Neuronal stem cell (in vitro differentiated cells): ENCODE measurements at regions not wholly inside any gene's neighbourhood (a gene's known extent, or its start where the extent isn't known, plus 50 kb on each side); places are given as distances from the start of the nearest gene placed in this dataset.
A peak's percentile ranks its signal among the peaks of the same experiment; 100 is the strongest.

Source experiments
- DNase-seq: peaks from one replicate; pipeline ENCODE4 v3.0.0-alpha.2; 2013; ENCODE audit warnings: low spot score
- H2AFZ ChIP-seq: one replicate; pipeline ENCODE4 v1.6.1; 2013; ENCODE audit warnings: mild to moderate bottlenecking, low read length, inconsistent platforms
- H2AK5ac ChIP-seq: 2 replicates; pipeline ENCODE4 v1.6.1; 2013; ENCODE audit warnings: low read depth, mild to moderate bottlenecking, inconsistent platforms, low read length, moderate library complexity, mixed read lengths
- H2BK120ac ChIP-seq: 2 replicates; pipeline ENCODE4 v1.6.1; 2013; ENCODE audit warnings: low read depth, mild to moderate bottlenecking, inconsistent platforms, low read length, moderate library complexity, mixed read lengths
- H2BK12ac ChIP-seq: one replicate; pipeline ENCODE4 v1.6.1; 2013; ENCODE audit warnings: low read length, inconsistent platforms
- H2BK15ac ChIP-seq: 2 replicates; pipeline ENCODE4 v1.6.1; 2013; ENCODE audit warnings: mild to moderate bottlenecking, low read length, inconsistent platforms, mixed read lengths
- H2BK5ac ChIP-seq: one replicate; pipeline ENCODE4 v1.6.1; 2013; ENCODE audit warnings: inconsistent platforms, mild to moderate bottlenecking, low read length, moderate library complexity
- H3K14ac ChIP-seq: one replicate; pipeline ENCODE4 v1.6.1; 2013; ENCODE audit warnings: low read length, inconsistent platforms
- H3K18ac ChIP-seq: 2 replicates; pipeline ENCODE4 v1.6.1; 2013; ENCODE audit warnings: low read length, inconsistent platforms
- H3K23ac ChIP-seq: 2 replicates; pipeline ENCODE4 v1.6.1; 2013; ENCODE audit warnings: low read depth, mild to moderate bottlenecking, mixed read lengths, low read length, inconsistent platforms; ENCODE audit not compliant: poor library complexity
- H3K27ac ChIP-seq: replicated peaks from 3 replicates; pipeline ENCODE4 v1.5.1; 2013; ENCODE audit warnings: low read length, inconsistent platforms
- H3K27me3 ChIP-seq, 3 experiments: 2 replicates each; pipeline ENCODE4 v1.6.1; 2013; ENCODE audit warnings: low read length in 3 of 3, mild to moderate bottlenecking in 2 of 3, inconsistent platforms in 1 of 3, low read depth in 1 of 3, mixed read lengths in 1 of 3, moderate library complexity in 1 of 3; ENCODE audit not compliant: control insufficient read depth in 3 of 3, insufficient read depth in 3 of 3
- H3K36me3 ChIP-seq, 2 donors: replicated peaks in 1 of 2; 2 replicates each; pipeline ENCODE4 v1.6.1; 2013; ENCODE audit warnings: low read length in 2 of 2; ENCODE audit not compliant: control insufficient read depth in 2 of 2, insufficient read depth in 2 of 2
- H3K4ac ChIP-seq: 2 replicates; pipeline ENCODE4 v1.6.1; 2013; ENCODE audit warnings: inconsistent platforms, mild to moderate bottlenecking, low read length, moderate library complexity
- H3K4me1 ChIP-seq, 2 donors: 1 replicate in 1 of 2; 2 replicates in 1 of 2; pipeline ENCODE4 v1.6.1; 2013; ENCODE audit warnings: low read length in 2 of 2, low read depth in 1 of 2; ENCODE audit not compliant: control insufficient read depth in 2 of 2, insufficient read depth in 1 of 2
- H3K4me2 ChIP-seq: one replicate; pipeline ENCODE4 v1.6.1; 2013; ENCODE audit warnings: mild to moderate bottlenecking, low read length, inconsistent platforms; ENCODE audit not compliant: insufficient read depth, poor library complexity, severe bottlenecking
- H3K4me3 ChIP-seq, 2 donors: 2 replicates each; pipeline ENCODE4 v1.5.1; 2013; ENCODE audit warnings: low read length in 2 of 2, mild to moderate bottlenecking in 2 of 2, inconsistent platforms in 1 of 2, moderate library complexity in 1 of 2
- H3K79me1 ChIP-seq: one replicate; pipeline ENCODE4 v1.6.1; 2013; ENCODE audit warnings: low read depth, mild to moderate bottlenecking, inconsistent platforms, low read length, moderate library complexity
- H3K9ac ChIP-seq: one replicate; pipeline ENCODE4 v1.6.1; 2013; ENCODE audit warnings: mild to moderate bottlenecking, low read depth, low read length, inconsistent platforms; ENCODE audit not compliant: poor library complexity
- H3K9me3 ChIP-seq, 2 donors: replicated peaks in 1 of 2; 2 replicates each; pipeline versions ENCODE3 to v1.6.1; 2013; ENCODE audit warnings: low read length in 2 of 2, mild to moderate bottlenecking in 2 of 2, inconsistent platforms in 1 of 2, low read depth in 1 of 2, mixed read lengths in 1 of 2, moderate library complexity in 1 of 2; ENCODE audit not compliant: control insufficient read depth in 2 of 2, insufficient read depth in 1 of 2
- H4K8ac ChIP-seq: one replicate; pipeline ENCODE4 v1.6.1; 2013; ENCODE audit warnings: low read depth, mild to moderate bottlenecking, inconsistent platforms, low read length, moderate library complexity
- H4K91ac ChIP-seq: one replicate; pipeline ENCODE4 v1.6.1; 2013; ENCODE audit warnings: low read length, low read depth, mild to moderate bottlenecking, inconsistent platforms; ENCODE audit not compliant: poor library complexity
- WGBS, 2 donors: extraction: QIAGEN DNeasy Blood & Tissue Kit; methylation state at CpG; one replicate each; pipeline ENCODE4 v1.1.7; 2013; ENCODE audit warnings: missing lambda C conversion rate in 2 of 2, mixed read lengths in 1 of 2; ENCODE audit not compliant: insufficient read length in 2 of 2, insufficient replicate concordance in 1 of 2; ENCODE audit errors: extremely low coverage in 2 of 2; 5-methylcytosine and 5-hydroxymethylcytosine counted together

GRCh38 chr5:142509026-142509425 lies 176.9 kb downstream of the FGF1 start:
- Histone ChIP-seq H4K8ac (no peak overlapping the region), H2BK12ac (no peak overlapping the region), H3K4ac (no peak overlapping the region), H3K27ac (no peak overlapping the region), H2AK5ac (no peak overlapping the region), H2BK15ac (no peak overlapping the region), H2AFZ (no peak overlapping the region), H3K27me3 (no peaks in the 10 kb centered on the region), H3K9ac (no peak overlapping the region), H3K36me3 (no peaks in the 10 kb centered on the region), H3K79me1 (no peaks in the 10 kb centered on the region), H3K4me2 (no peak overlapping the region), H2BK5ac (no peak overlapping the region), H4K91ac (no peak overlapping the region), H3K4me3 (no peak overlapping the region), H3K14ac (no peak overlapping the region), H3K18ac (no peak overlapping the region), H3K23ac (no peak overlapping the region), H2BK120ac (no peak overlapping the region), H3K4me1 (peaks cover 8 to 9% of the 10 kb centered on the region in 2 donors), H3K9me3 (no peaks in the 10 kb centered on the region)
- no CpG with 5 or more reads among the region's 1 CpG for WGBS, 2 donors
- DNase-seq = no peak

- H2BK12ac ChIP-seq = no peak overlapping the region
- no peak overlapping the region for H3K18ac ChIP-seq
- peak overlapping the region; percentile 30 for H2AFZ ChIP-seq
- no peak overlapping the region for H2BK120ac ChIP-seq
- no peaks in the 10 kb centered on the region for H3K9me3 ChIP-seq
- H4K8ac ChIP-seq = no peak overlapping the region
- no peaks in the 10 kb centered on the region for H3K36me3 ChIP-seq
- H3K14ac ChIP-seq = no peak overlapping the region
- no peak overlapping the region for H3K4ac ChIP-seq
- no peak overlapping the region for H3K9ac ChIP-seq
- H4K91ac ChIP-seq = no peak overlapping the region
- H2BK5ac ChIP-seq = no peak overlapping the region
- no peak overlapping the region for H3K4me3 ChIP-seq
- DNase-seq = no peak
- no peak overlapping the region for H2AK5ac ChIP-seq
- no CpG with 5 or more reads among the region's 2 CpGs for WGBS, 2 donors
- H3K23ac ChIP-seq = no peak overlapping the region
- no peaks in the 10 kb centered on the region for H3K79me1 ChIP-seq
- no peaks in the 10 kb centered on the region for H3K27me3 ChIP-seq
- H3K27ac ChIP-seq = no peak overlapping the region
- H3K4me2 ChIP-seq = no peak overlapping the region
- no peak overlapping the region for H2BK15ac ChIP-seq
- H3K4me1 ChIP-seq = peaks cover 8 to 9% of the 10 kb centered on the region in 2 donors
Observed at GRCh38 chr5:142508591-142508990, 177.3 kb downstream of the FGF1 start.

GRCh38 chr5:142507531-142508372 lies 178.1 kb downstream of the FGF1 start:
- Histone ChIP-seq H3K9ac (no peak overlapping the region), H3K36me3 (no peaks in the 10 kb centered on the region), H3K18ac (no peak overlapping the region), H3K23ac (no peak overlapping the region), H2BK12ac (no peak overlapping the region), H4K91ac (no peak overlapping the region), H3K4me3 (no peak overlapping the region), H2BK5ac (no peak overlapping the region), H3K9me3 (no peaks in the 10 kb centered on the region), H3K4ac (no peak overlapping the region), H2BK120ac (no peak overlapping the region), H2BK15ac (no peak overlapping the region), H2AFZ (peak overlapping the region; percentile 30), H3K4me1 (peaks cover 6 to 9% of the 10 kb centered on the region in 2 donors), H3K4me2 (no peak overlapping the region), H3K27me3 (no peaks in the 10 kb centered on the region), H2AK5ac (no peak overlapping the region), H4K8ac (no peak overlapping the region), H3K79me1 (no peaks in the 10 kb centered on the region), H3K14ac (no peak overlapping the region), H3K27ac (no peak overlapping the region)
- DNase-seq = no peak
- WGBS, 2 donors = no CpG with 5 or more reads among the region's 21 CpGs

- DNase-seq = no peak
- no peak overlapping the region for H3K14ac ChIP-seq
- no peak overlapping the region for H3K27ac ChIP-seq
- peaks cover 0 to 5% of the 10 kb centered on the region in 2 donors for H3K4me1 ChIP-seq
- no peak overlapping the region for H4K91ac ChIP-seq
- H3K9ac ChIP-seq = no peak overlapping the region
- H3K4me2 ChIP-seq = no peak overlapping the region
- no peak overlapping the region for H3K23ac ChIP-seq
- no peaks in the 10 kb centered on the region for H3K36me3 ChIP-seq
- H2AFZ ChIP-seq = no peak overlapping the region
- H2BK12ac ChIP-seq = no peak overlapping the region
- H2BK5ac ChIP-seq = no peak overlapping the region
- no peak overlapping the region for H3K4me3 ChIP-seq
- no peak overlapping the region for H2BK120ac ChIP-seq
- no peak overlapping the region for H2AK5ac ChIP-seq
- no peaks in the 10 kb centered on the region for H3K9me3 ChIP-seq
- no peak overlapping the region for H4K8ac ChIP-seq
- no CpG with 5 or more reads among the region's 4 CpGs for WGBS, 2 donors
- H3K18ac ChIP-seq = no peak overlapping the region
- no peaks in the 10 kb centered on the region for H3K27me3 ChIP-seq
- no peak overlapping the region for H2BK15ac ChIP-seq
- H3K4ac ChIP-seq = no peak overlapping the region
- no peaks in the 10 kb centered on the region for H3K79me1 ChIP-seq
Observed at GRCh38 chr5:142506756-142507155, 179.1 kb downstream of the FGF1 start.
